ENCODE measurements at regions not wholly inside any gene's neighbourhood (a gene's known extent, or its start where the extent isn't known, plus 50 kb on each side); places are given as distances from the start of the nearest gene placed in this dataset.

DNA sequence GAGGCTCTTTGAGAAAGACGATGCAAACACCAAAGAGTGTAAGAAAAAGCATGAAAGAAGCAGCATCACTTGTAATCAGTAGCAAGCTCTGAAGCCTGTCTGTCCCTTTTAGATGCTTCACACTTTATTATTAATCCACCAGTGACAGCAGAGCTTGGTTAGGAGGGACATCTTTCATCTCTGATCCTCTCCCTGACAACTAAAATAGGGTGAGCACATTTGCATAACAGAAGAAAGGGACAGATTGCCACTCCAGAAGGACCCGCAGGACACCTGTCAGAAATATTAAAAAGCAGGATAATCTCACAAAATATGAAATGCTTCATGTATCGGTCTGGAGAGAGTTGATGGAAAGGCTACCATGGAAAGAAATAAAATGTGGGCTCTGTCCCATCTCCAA is 71.4 kb upstream of the MAP1B start:
- TF ChIP-seq POLR2A (IDR thresholded peaks at IDR 0.05; ENCODE audit: low read length) (no peak), GATA1 (IDR thresholded peaks at IDR 0.05; ENCODE audit: low read depth, low read length) (no peak)
